A673 (cell line): ENCODE measurements at regions not wholly inside any gene's neighbourhood (a gene's known extent, or its start where the extent isn't known, plus 50 kb on each side); places are given as distances from the start of the nearest gene placed in this dataset.

Source experiments
- CTCF ChIP-seq: fragments of 300-800, 200-600 bp; sonication (generic); conservative IDR thresholded peaks from 2 replicates; pipeline ENCODE4 v1.5.1; 2017; ENCODE audit warnings: low read depth, mild to moderate bottlenecking, antibody characterized with exemption, low read length, moderate library complexity, mixed read lengths
- EZH2 ChIP-seq: fragments of 200-600 bp; sonication (generic); IDR thresholded peaks from 2 replicates; pipeline ENCODE4 v1.6.1; 2017; ENCODE audit warnings: borderline replicate concordance, low read depth, mild to moderate bottlenecking, mixed read lengths, antibody characterized with exemption, low read length; ENCODE audit not compliant: poor library complexity, severe bottlenecking

GRCh38 chr17:79305376-79305767 lies 230.7 kb downstream of the ENGASE start:
- no peak for TF ChIP-seq CTCF
- no peak for TF ChIP-seq EZH2
